GM12878 (cell line): ENCODE measurements at regions not wholly inside any gene's neighbourhood (a gene's known extent, or its start where the extent isn't known, plus 50 kb on each side); places are given as distances from the start of the nearest gene placed in this dataset.

Source experiments
- ATAC-seq: fragments of 200-7000 bp; cut with Tn5 transposase; 3 replicates; pipeline ENCODE4 v1.9.1; 2020; ENCODE audit warnings: mild to moderate bottlenecking, moderate library complexity
- BruUV-seq: library from RNA; stranded (reverse); fragments of 400-500 nt; replicated peaks from 2 replicates; lab custom pipeline; 2021; lab: Mats Ljungman, UMichigan
- CTCF ChIA-PET: fragments of 300-600 bp; sonication (Branson Sonifier 250); formaldehyde crosslinking; extraction: SDS; loops from one replicate; lab custom pipeline; 2021; ENCODE audit warnings: inconsistent platforms; lab: Yijun Ruan, JAX
- POLR2A ChIA-PET: fragments of 350-600 bp; formaldehyde crosslinking; extraction: SDS; loops from one replicate; lab custom pipeline; 2021; ENCODE audit warnings: inconsistent platforms; lab: Charles Lee
- RAD21 ChIA-PET: fragments of 300-600 bp; sonication (Branson Sonifier 250); formaldehyde crosslinking; loops from one replicate; lab custom pipeline; 2023; ENCODE audit warnings: antibody characterized with exemption; ENCODE audit not compliant: unreplicated experiment; lab: Charles Lee
- SMC1A ChIA-PET: fragments of 300-600 bp; sonication (Branson Sonifier 250); formaldehyde crosslinking; loops from one replicate; lab custom pipeline; 2023; ENCODE audit not compliant: unreplicated experiment, uncharacterized antibody; lab: Charles Lee
- DNase-seq: peaks from one replicate; pipeline ENCODE4 v3.0.0-alpha.2; 2011; ENCODE audit warnings: low read depth, low spot score
- FAIRE-seq: peaks from 3 replicates; lab custom pipeline; 2011; peaks lifted over from hg19 to GRCh38; lab: Jason Lieb, UNC
- H2AFZ ChIP-seq: 2 replicates; pipeline ENCODE4 v1.6.0; 2011; ENCODE audit warnings: low read depth, low read length, control low read depth; ENCODE audit not compliant: control insufficient read depth
- H3K27ac ChIP-seq: 2 replicates; pipeline ENCODE4 v1.5.1; 2011; ENCODE audit warnings: control low read depth; ENCODE audit not compliant: control insufficient read depth, insufficient read depth
- H3K27me3 ChIP-seq, 2 experiments: replicated peaks in 1 of 2; 2 replicates each; pipeline versions ENCODE4 v1.6.0 to v1.6.1; 2011; ENCODE audit warnings: low read length in 1 of 2; ENCODE audit not compliant: control insufficient read depth in 2 of 2, insufficient read depth in 2 of 2
- H3K36me3 ChIP-seq, 2 experiments: 2 replicates each; pipeline ENCODE4 v1.5.1; 2011; ENCODE audit warnings: low read length in 1 of 2; ENCODE audit not compliant: control insufficient read depth in 2 of 2, insufficient read depth in 2 of 2
- H3K4me1 ChIP-seq: 2 replicates; pipeline ENCODE4 v1.6.1; 2011; ENCODE audit warnings: mild to moderate bottlenecking, low read length, moderate library complexity, mixed read lengths; ENCODE audit not compliant: control insufficient read depth, insufficient read depth
- H3K4me2 ChIP-seq: 2 replicates; pipeline ENCODE4 v1.6.0; 2011; ENCODE audit warnings: control low read depth; ENCODE audit not compliant: control insufficient read depth, insufficient read depth
- H3K4me3 ChIP-seq: fragments of 200-600 bp; sonication (generic); 2 replicates; pipeline ENCODE4 v1.5.1; 2016
- H3K79me2 ChIP-seq: 2 replicates; pipeline ENCODE4 v1.6.0; 2011; ENCODE audit warnings: low read length; ENCODE audit not compliant: control insufficient read depth, insufficient read depth
- H3K9ac ChIP-seq: 2 replicates; pipeline ENCODE4 v1.8.0; 2011; ENCODE audit warnings: low read length, control low read depth, mixed read lengths; ENCODE audit not compliant: control insufficient read depth, insufficient read depth
- H3K9me3 ChIP-seq: replicated peaks from 3 replicates; pipeline ENCODE4 v1.5.1; 2011; ENCODE audit warnings: mild to moderate bottlenecking, low read length; ENCODE audit not compliant: control insufficient read depth, insufficient read depth
- H4K20me1 ChIP-seq: 2 replicates; pipeline ENCODE4 v1.6.0; 2011; ENCODE audit not compliant: control insufficient read depth, insufficient read depth
- BHLHE40 ChIP-seq, 2 experiments: fragments of 450-650 bp in 1 of 2; IDR thresholded peaks; 2 replicates each; pipeline ENCODE4 v1.6.1; 2011 to 2017; ENCODE audit warnings: low read depth in 2 of 2, borderline replicate concordance in 1 of 2, improper control_type of control experiment in 1 of 2, low read length in 1 of 2, mild to moderate bottlenecking in 1 of 2
- HCFC1 ChIP-seq: fragments of 150-350 bp; IDR thresholded peaks from 2 replicates; pipeline ENCODE4 v1.6.1; 2014; ENCODE audit warnings: low read length
- HDAC6 ChIP-seq: fragments of 200-600 bp; sonication (generic); IDR thresholded peaks from one replicate; pipeline ENCODE4 v1.8.0; 2017; ENCODE audit warnings: antibody characterized with exemption; ENCODE audit not compliant: unreplicated experiment
- HDGF ChIP-seq: fragments of 450-650 bp; IDR thresholded peaks from 2 replicates; pipeline ENCODE4 v1.6.1; 2016; ENCODE audit warnings: antibody characterized with exemption
- MLLT1 ChIP-seq: fragments of 450-650 bp; IDR thresholded peaks from 2 replicates; pipeline ENCODE4 v1.6.1; 2016; ENCODE audit warnings: mild to moderate bottlenecking
- NFIC ChIP-seq: IDR thresholded peaks from 2 replicates; pipeline ENCODE4 v1.6.1; 2012; ENCODE audit warnings: low read depth, mild to moderate bottlenecking, inconsistent platforms, low read length, moderate library complexity
- POLR2AphosphoS2 ChIP-seq: IDR thresholded peaks from 2 replicates; pipeline ENCODE4 v1.6.1; 2011; ENCODE audit warnings: low read depth, mild to moderate bottlenecking, low read length, improper control_type of control experiment, moderate library complexity
- SIX5 ChIP-seq: IDR thresholded peaks from 2 replicates; pipeline ENCODE4 v1.6.1; 2011; ENCODE audit warnings: mild to moderate bottlenecking, low read depth, low read length, moderate library complexity; ENCODE audit not compliant: severe bottlenecking
- SMAD5 ChIP-seq: IDR thresholded peaks from 2 replicates; pipeline ENCODE4 v1.6.1; 2016; ENCODE audit warnings: antibody characterized with exemption, low read depth
- ZNF217 ChIP-seq: fragments of 450-650 bp; IDR thresholded peaks from 2 replicates; pipeline ENCODE4 v1.6.1; 2017; ENCODE audit warnings: antibody characterized with exemption, mild to moderate bottlenecking
- ZNF622 ChIP-seq: fragments of 450-650 bp; IDR thresholded peaks from 2 replicates; pipeline ENCODE4 v1.6.1; 2017; ENCODE audit warnings: mild to moderate bottlenecking, inconsistent platforms
- WGBS: methylation state at CpG from one replicate; pipeline ENCODE4 v1.1.6; 2016; ENCODE audit warnings: low lambda C conversion rate; ENCODE audit not compliant: insufficient replicate concordance, insufficient coverage; ENCODE audit errors: missing lambda C conversion rate; 5-methylcytosine and 5-hydroxymethylcytosine counted together
- in situ Hi-C: fragments of 300-500 bp; cut with MboI; formaldehyde crosslinking; loops from 9 replicates; pipeline ENCODE4 v1.14.3; 2018; ENCODE audit warnings: mixed read lengths
- intact Hi-C: fragments of 100-400 bp; cut with micrococcal nuclease; formaldehyde crosslinking; loops from one replicate; pipeline ENCODE4 v1.14.2; 2022; ENCODE audit not compliant: unreplicated experiment
- TF ChIP-seq, protein P1 (sequence below): fragments of 150-350 bp; IDR thresholded peaks from 2 replicates; pipeline ENCODE4 v1.6.1; 2016; ENCODE audit warnings: low read depth, low read length
- TF ChIP-seq, protein P2 (sequence below): fragments of 450-650 bp; IDR thresholded peaks from 2 replicates; pipeline ENCODE4 v1.6.1; 2017; ENCODE audit warnings: antibody characterized with exemption, mild to moderate bottlenecking, moderate library complexity

GRCh38 chr12:115758877-115759620, 518.4 kb downstream of the MED13L start:
- ChIA-PET POLR2A (no interaction called here), SMC1A (no interaction called here), CTCF (interaction anchor here (1.1 to 1.3 kb wide), 2 partner anchors 1097 to 1779 kb away, joined by 3 to 5 read pairs; no protein-coding TSS in a partner anchor), RAD21 (no interaction called here)
- ATAC-seq, result no peak
- Histone ChIP-seq H3K36me3 (no peaks in the 10 kb centered on the region), H3K4me3 (no peak overlapping the region), H3K4me2 (no peak overlapping the region), H3K4me1 (no peaks in the 10 kb centered on the region), H4K20me1 (no peaks in the 10 kb centered on the region), H3K9ac (no peak overlapping the region), H3K27ac (no peak overlapping the region), H3K9me3 (no peaks in the 10 kb centered on the region), H2AFZ (no peak overlapping the region), H3K27me3 (no peaks in the 10 kb centered on the region; a peak in 1 of 4 replicates), H3K79me2 (no peaks in the 10 kb centered on the region)
- FAIRE-seq, result no peak
- DNase-seq, result no peak
- BruUV-seq, result no TSS peak
- intact Hi-C loops (no loop called here), in situ Hi-C loops (no loop called here)
- 65% methylated on average over 9 of the region's 9 CpGs for WGBS
- TF ChIP-seq MLLT1 (no peak), HCFC1 (no peak), SIX5 (no peak), HDAC6 (no peak), POLR2AphosphoS2 (no peak), ZNF217 (no peak), ZNF622 (no peak), NFIC (no peak), BHLHE40 (IDR thresholded peaks at IDR 0.05; ENCODE audit: borderline replicate concordance in 1 of 2, low read depth in 2 of 2, low read length in 1 of 2) (no peak), SMAD5 (no peak), HDGF (no peak)
- TF ChIP-seq, protein P1, sequence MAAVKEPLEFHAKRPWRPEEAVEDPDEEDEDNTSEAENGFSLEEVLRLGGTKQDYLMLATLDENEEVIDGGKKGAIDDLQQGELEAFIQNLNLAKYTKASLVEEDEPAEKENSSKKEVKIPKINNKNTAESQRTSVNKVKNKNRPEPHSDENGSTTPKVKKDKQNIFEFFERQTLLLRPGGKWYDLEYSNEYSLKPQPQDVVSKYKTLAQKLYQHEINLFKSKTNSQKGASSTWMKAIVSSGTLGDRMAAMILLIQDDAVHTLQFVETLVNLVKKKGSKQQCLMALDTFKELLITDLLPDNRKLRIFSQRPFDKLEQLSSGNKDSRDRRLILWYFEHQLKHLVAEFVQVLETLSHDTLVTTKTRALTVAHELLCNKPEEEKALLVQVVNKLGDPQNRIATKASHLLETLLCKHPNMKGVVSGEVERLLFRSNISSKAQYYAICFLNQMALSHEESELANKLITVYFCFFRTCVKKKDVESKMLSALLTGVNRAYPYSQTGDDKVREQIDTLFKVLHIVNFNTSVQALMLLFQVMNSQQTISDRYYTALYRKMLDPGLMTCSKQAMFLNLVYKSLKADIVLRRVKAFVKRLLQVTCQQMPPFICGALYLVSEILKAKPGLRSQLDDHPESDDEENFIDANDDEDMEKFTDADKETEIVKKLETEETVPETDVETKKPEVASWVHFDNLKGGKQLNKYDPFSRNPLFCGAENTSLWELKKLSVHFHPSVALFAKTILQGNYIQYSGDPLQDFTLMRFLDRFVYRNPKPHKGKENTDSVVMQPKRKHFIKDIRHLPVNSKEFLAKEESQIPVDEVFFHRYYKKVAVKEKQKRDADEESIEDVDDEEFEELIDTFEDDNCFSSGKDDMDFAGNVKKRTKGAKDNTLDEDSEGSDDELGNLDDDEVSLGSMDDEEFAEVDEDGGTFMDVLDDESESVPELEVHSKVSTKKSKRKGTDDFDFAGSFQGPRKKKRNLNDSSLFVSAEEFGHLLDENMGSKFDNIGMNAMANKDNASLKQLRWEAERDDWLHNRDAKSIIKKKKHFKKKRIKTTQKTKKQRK, result no peak
- TF ChIP-seq, protein P2, sequence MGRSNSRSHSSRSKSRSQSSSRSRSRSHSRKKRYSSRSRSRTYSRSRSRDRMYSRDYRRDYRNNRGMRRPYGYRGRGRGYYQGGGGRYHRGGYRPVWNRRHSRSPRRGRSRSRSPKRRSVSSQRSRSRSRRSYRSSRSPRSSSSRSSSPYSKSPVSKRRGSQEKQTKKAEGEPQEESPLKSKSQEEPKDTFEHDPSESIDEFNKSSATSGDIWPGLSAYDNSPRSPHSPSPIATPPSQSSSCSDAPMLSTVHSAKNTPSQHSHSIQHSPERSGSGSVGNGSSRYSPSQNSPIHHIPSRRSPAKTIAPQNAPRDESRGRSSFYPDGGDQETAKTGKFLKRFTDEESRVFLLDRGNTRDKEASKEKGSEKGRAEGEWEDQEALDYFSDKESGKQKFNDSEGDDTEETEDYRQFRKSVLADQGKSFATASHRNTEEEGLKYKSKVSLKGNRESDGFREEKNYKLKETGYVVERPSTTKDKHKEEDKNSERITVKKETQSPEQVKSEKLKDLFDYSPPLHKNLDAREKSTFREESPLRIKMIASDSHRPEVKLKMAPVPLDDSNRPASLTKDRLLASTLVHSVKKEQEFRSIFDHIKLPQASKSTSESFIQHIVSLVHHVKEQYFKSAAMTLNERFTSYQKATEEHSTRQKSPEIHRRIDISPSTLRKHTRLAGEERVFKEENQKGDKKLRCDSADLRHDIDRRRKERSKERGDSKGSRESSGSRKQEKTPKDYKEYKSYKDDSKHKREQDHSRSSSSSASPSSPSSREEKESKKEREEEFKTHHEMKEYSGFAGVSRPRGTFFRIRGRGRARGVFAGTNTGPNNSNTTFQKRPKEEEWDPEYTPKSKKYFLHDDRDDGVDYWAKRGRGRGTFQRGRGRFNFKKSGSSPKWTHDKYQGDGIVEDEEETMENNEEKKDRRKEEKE, result no peak
